HepG2 (cell line): ENCODE measurements at regions not wholly inside any gene's neighbourhood (a gene's known extent, or its start where the extent isn't known, plus 50 kb on each side); places are given as distances from the start of the nearest gene placed in this dataset.

ENCODE experiments used
- ATAC-seq: fragments of 200-7000 bp; cut with Tn5 transposase; 3 replicates; pipeline ENCODE4 v1.9.1; 2020; ENCODE audit warnings: mild to moderate bottlenecking, moderate library complexity
- BruUV-seq: library from RNA; stranded (reverse); fragments of 400-500 nt; replicated peaks from 2 replicates; lab custom pipeline; 2021; lab: Mats Ljungman, UMichigan
- CTCF ChIA-PET: fragments of 300-600 bp; formaldehyde crosslinking; extraction: SDS; loops from one replicate; lab custom pipeline; 2021; ENCODE audit warnings: low total read pairs, inconsistent platforms, low intra/inter-chr PET ratio; lab: Yijun Ruan, JAX
- POLR2A ChIA-PET: fragments of 350-600 bp; sonication (Branson Sonifier 250); formaldehyde crosslinking; loops from one replicate; lab custom pipeline; 2020; ENCODE audit warnings: antibody characterized with exemption, inconsistent platforms; lab: Yijun Ruan, JAX
- DNase-seq: peaks from one replicate; pipeline ENCODE4 v3.0.0-alpha.2; 2015; ENCODE audit warnings: low spot score
- FAIRE-seq: peaks from 3 replicates; lab custom pipeline; 2011; peaks lifted over from hg19 to GRCh38; lab: Jason Lieb, UNC
- H2AFZ ChIP-seq: one replicate; pipeline ENCODE4 v1.6.1; 2011; ENCODE audit warnings: low read length, inconsistent platforms
- H3K27ac ChIP-seq: fragments of 300-600 bp; 3 replicates; pipeline ENCODE4 v1.8.0; 2011; ENCODE audit warnings: mixed run types, mild to moderate bottlenecking, mixed read lengths, low read length, inconsistent platforms; ENCODE audit not compliant: insufficient read depth; ENCODE audit errors: extremely low read length
- H3K27me3 ChIP-seq, 2 experiments: fragments of 200-600 bp in 1 of 2; 2 replicates in 1 of 2; 3 replicates in 1 of 2; pipeline versions ENCODE4 v1.6.0 to v1.8.0; 2011; ENCODE audit warnings: low read length in 2 of 2, mild to moderate bottlenecking in 2 of 2, moderate library complexity in 2 of 2, inconsistent platforms in 1 of 2; ENCODE audit not compliant: insufficient read depth in 2 of 2, control insufficient read depth in 1 of 2
- H3K36me3 ChIP-seq, 2 experiments: fragments of 200-600 bp in 1 of 2; replicated peaks in 1 of 2; 2 replicates in 1 of 2; 3 replicates in 1 of 2; pipeline versions ENCODE4 v1.5.1 to v1.8.0; 2011; ENCODE audit warnings: low read length in 2 of 2, inconsistent platforms in 1 of 2; ENCODE audit not compliant: insufficient read depth in 2 of 2, control insufficient read depth in 1 of 2
- H3K4me1 ChIP-seq: 2 replicates; pipeline ENCODE4 v1.5.1; 2012; ENCODE audit warnings: low read length, inconsistent platforms; ENCODE audit not compliant: insufficient read depth
- H3K4me2 ChIP-seq: 2 replicates; pipeline ENCODE4 v1.6.0; 2011; ENCODE audit warnings: low read depth, low read length, inconsistent platforms
- H3K4me3 ChIP-seq, 3 experiments: fragments of 200-600 bp in 1 of 3; sonication (generic), shearing (Covaris generic) in 1 of 3; replicated peaks in 1 of 3; 2 replicates each; pipeline ENCODE4 v1.5.1; 2011 to 2016; ENCODE audit warnings: low read length in 3 of 3, inconsistent platforms in 2 of 3, low read depth in 2 of 3, mild to moderate bottlenecking in 2 of 3, control low read depth in 1 of 3, mixed read lengths in 1 of 3; ENCODE audit not compliant: insufficient read depth in 1 of 3
- H3K79me2 ChIP-seq: one replicate; pipeline ENCODE4 v1.6.1; 2011; ENCODE audit warnings: low read length, inconsistent platforms; ENCODE audit not compliant: insufficient read depth
- H3K9ac ChIP-seq: 2 replicates; pipeline ENCODE4 v1.6.0; 2011; ENCODE audit warnings: mild to moderate bottlenecking, low read depth, low read length, inconsistent platforms; ENCODE audit not compliant: insufficient read depth
- H3K9me3 ChIP-seq: 2 replicates; pipeline ENCODE4 v1.5.1; 2012; ENCODE audit warnings: mild to moderate bottlenecking, low read length
- H4K20me1 ChIP-seq: 2 replicates; pipeline ENCODE4 v1.6.0; 2011; ENCODE audit warnings: inconsistent platforms, mild to moderate bottlenecking, low read length, moderate library complexity; ENCODE audit not compliant: insufficient read depth
- CBX5 ChIP-seq: sonication (generic); formaldehyde crosslinking; IDR thresholded peaks from 2 replicates; pipeline ENCODE4 v1.4.0; 2020; ENCODE audit warnings: missing genetic modification reagents, borderline replicate concordance
- FOXA1 ChIP-seq, 2 experiments: fragments of 450-650 bp in 1 of 2; sonication (generic) in 1 of 2; formaldehyde crosslinking in 1 of 2; IDR thresholded peaks; 2 replicates each; pipeline versions ENCODE4 v1.4.0 to v1.6.1; 2016 to 2020; ENCODE audit warnings: missing genetic modification reagents in 1 of 2
- FOXM1 ChIP-seq: sonication (generic); formaldehyde crosslinking; IDR thresholded peaks from 2 replicates; pipeline ENCODE4 v1.5.0; 2020; ENCODE audit warnings: missing genetic modification reagents
- GTF2F1 ChIP-seq: fragments of 150-350 bp; IDR thresholded peaks from 2 replicates; pipeline ENCODE4 v1.6.1; 2014; ENCODE audit warnings: low read length
- HNRNPK ChIP-seq: fragments of 200-400 bp; formaldehyde crosslinking; IDR thresholded peaks from 2 replicates; pipeline ENCODE4 v1.6.1; 2018; ENCODE audit warnings: low read length, low read depth, moderate library complexity, mild to moderate bottlenecking; ENCODE audit not compliant: poor library complexity, severe bottlenecking
- HNRNPUL1 ChIP-seq: fragments of 200-400 bp; formaldehyde crosslinking; IDR thresholded peaks from 2 replicates; pipeline ENCODE4 v1.6.1; 2017; ENCODE audit warnings: low read depth, mild to moderate bottlenecking, low read length, moderate library complexity
- KLF12 ChIP-seq: sonication (generic); formaldehyde crosslinking; IDR thresholded peaks from 2 replicates; pipeline ENCODE4 v1.4.0; 2020; ENCODE audit warnings: missing genetic modification reagents, borderline replicate concordance
- NR2F2 ChIP-seq: IDR thresholded peaks from 2 replicates; pipeline ENCODE4 v1.6.1; 2012; ENCODE audit warnings: low read depth, inconsistent platforms, borderline replicate concordance
- SATB2 ChIP-seq: sonication (generic); formaldehyde crosslinking; IDR thresholded peaks from 2 replicates; pipeline ENCODE4 v1.5.0; 2020; ENCODE audit warnings: missing genetic modification reagents
- SIN3B ChIP-seq: fragments of 150-350 bp; IDR thresholded peaks from 2 replicates; pipeline ENCODE4 v1.6.1; 2014; ENCODE audit warnings: low read length
- SIX1 ChIP-seq: sonication (generic); formaldehyde crosslinking; IDR thresholded peaks from 2 replicates; pipeline ENCODE4 v1.4.0; 2020; ENCODE audit warnings: missing genetic modification reagents, borderline replicate concordance
- SP5 ChIP-seq: IDR thresholded peaks from 2 replicates; pipeline ENCODE4 v1.6.1; 2016; ENCODE audit warnings: low read depth, borderline replicate concordance
- THYN1 ChIP-seq: sonication (generic); formaldehyde crosslinking; IDR thresholded peaks from 2 replicates; pipeline ENCODE4 v1.8.1; 2023; ENCODE audit warnings: low read depth, mild to moderate bottlenecking, moderate library complexity, missing genetic modification reagents, borderline replicate concordance
- ZBTB3 ChIP-seq: sonication (generic); formaldehyde crosslinking; IDR thresholded peaks from 2 replicates; pipeline ENCODE4 v1.4.0; 2020; ENCODE audit warnings: low read depth, mild to moderate bottlenecking, moderate library complexity, missing genetic modification reagents, borderline replicate concordance
- ZBTB38 ChIP-seq: sonication (generic); formaldehyde crosslinking; IDR thresholded peaks from 2 replicates; pipeline ENCODE4 v1.5.1; 2020; ENCODE audit warnings: mild to moderate bottlenecking, missing genetic modification reagents
- ZIK1 ChIP-seq: sonication (generic); formaldehyde crosslinking; IDR thresholded peaks from 2 replicates; pipeline ENCODE4 v1.5.0; 2020; ENCODE audit warnings: mild to moderate bottlenecking, low read depth, missing genetic modification reagents, borderline replicate concordance
- ZNF138 ChIP-seq: sonication (generic); formaldehyde crosslinking; IDR thresholded peaks from 2 replicates; pipeline ENCODE4 v1.5.0; 2020; ENCODE audit warnings: mild to moderate bottlenecking, low read depth, missing genetic modification reagents
- ZNF225 ChIP-seq: sonication (generic); formaldehyde crosslinking; IDR thresholded peaks from 2 replicates; pipeline ENCODE4 v1.4.0; 2020; ENCODE audit warnings: mild to moderate bottlenecking, missing genetic modification reagents
- ZNF549 ChIP-seq: sonication (generic); formaldehyde crosslinking; IDR thresholded peaks from 2 replicates; pipeline ENCODE4 v1.5.0; 2020; ENCODE audit warnings: missing genetic modification reagents
- ZNF557 ChIP-seq: sonication (generic); formaldehyde crosslinking; IDR thresholded peaks from 2 replicates; pipeline ENCODE4 v1.4.0; 2020; ENCODE audit warnings: missing genetic modification reagents
- ZNF674 ChIP-seq: sonication (generic); formaldehyde crosslinking; IDR thresholded peaks from 2 replicates; pipeline ENCODE4 v1.5.0; 2020; ENCODE audit warnings: low read depth, mild to moderate bottlenecking, missing genetic modification reagents
- WGBS: methylation state at CpG from one replicate; pipeline ENCODE4 v1.1.6; 2017; ENCODE audit warnings: low lambda C conversion rate; 5-methylcytosine and 5-hydroxymethylcytosine counted together
- in situ Hi-C: cut with HindIII; loops from 2 replicates; pipeline ENCODE4 v1.10.0; 2017; ENCODE audit warnings: low pct_unique_long_range_greater_than_20kb; ENCODE audit not compliant: extremely low pct_ligation_motif_present
- intact Hi-C: fragments of 100-400 bp; cut with micrococcal nuclease; formaldehyde crosslinking; loops from one replicate; pipeline ENCODE4 v1.10.0; 2022; ENCODE audit not compliant: unreplicated experiment
- TF ChIP-seq, protein P1 (sequence below): sonication (generic); formaldehyde crosslinking; IDR thresholded peaks from 2 replicates; pipeline ENCODE4 v1.5.1; 2020; ENCODE audit warnings: mild to moderate bottlenecking, missing genetic modification reagents
- TF ChIP-seq, protein P2 (sequence below): sonication (generic); formaldehyde crosslinking; IDR thresholded peaks from 2 replicates; pipeline ENCODE4 v1.4.0; 2020; ENCODE audit warnings: missing genetic modification reagents

DNA sequence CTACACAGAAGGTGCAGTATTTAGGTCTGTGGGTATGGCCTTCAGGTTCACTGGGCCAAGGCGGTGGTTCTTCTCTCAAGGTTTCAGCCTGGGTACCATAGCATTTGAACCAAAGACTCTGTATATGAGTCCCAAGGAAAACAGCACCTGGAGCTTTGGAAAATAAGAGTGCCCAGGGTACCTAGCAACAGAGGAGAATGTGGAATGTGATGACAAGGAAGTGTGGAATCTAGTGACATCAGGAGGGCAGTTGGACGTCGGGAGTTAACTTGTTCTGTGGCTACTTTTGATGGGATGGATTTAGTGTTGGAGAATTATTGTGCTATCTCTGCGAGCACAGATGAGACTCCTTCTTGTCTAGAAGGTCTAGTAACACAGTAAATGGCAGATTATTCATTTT, 201.2 kb downstream of the NOL4 start (continued):
- TF ChIP-seq ZNF549 (CRISPR knock-in tag) (no peak), ZBTB38 (CRISPR knock-in tag) (no peak), SP5 (CRISPR knock-in tag) (no peak), FOXA1 (IDR thresholded peaks at IDR 0.05) (no peak), FOXA1 (CRISPR knock-in tag; IDR thresholded peaks at IDR 0.05) (no peak), SIN3B (no peak), ZBTB3 (CRISPR knock-in tag) (no peak), ZNF674 (no peak)
- TF ChIP-seq, protein P1, sequence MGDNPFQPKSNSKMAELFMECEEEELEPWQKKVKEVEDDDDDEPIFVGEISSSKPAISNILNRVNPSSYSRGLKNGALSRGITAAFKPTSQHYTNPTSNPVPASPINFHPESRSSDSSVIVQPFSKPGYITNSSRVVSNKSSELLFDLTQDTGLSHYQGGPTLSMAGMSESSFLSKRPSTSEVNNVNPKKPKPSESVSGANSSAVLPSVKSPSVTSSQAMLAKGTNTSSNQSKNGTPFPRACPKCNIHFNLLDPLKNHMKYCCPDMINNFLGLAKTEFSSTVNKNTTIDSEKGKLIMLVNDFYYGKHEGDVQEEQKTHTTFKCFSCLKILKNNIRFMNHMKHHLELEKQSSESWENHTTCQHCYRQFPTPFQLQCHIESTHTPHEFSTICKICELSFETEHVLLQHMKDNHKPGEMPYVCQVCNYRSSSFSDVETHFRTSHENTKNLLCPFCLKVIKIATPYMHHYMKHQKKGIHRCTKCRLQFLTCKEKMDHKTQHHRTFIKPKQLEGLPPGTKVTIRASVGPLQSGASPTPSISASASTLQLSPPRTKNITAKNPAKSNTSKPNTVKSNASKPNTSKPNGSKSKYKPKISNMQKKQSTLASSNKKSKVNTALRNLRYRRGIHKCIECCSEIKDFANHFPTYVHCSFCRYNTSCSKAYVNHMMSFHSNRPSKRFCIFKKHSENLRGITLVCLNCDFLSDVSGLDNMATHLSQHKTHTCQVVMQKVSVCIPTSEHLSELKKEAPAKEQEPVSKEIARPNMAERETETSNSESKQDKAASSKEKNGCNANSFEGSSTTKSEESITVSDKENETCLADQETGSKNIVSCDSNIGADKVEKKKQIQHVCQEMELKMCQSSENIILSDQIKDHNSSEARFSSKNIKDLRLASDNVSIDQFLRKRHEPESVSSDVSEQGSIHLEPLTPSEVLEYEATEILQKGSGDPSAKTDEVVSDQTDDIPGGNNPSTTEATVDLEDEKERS (CRISPR knock-in tag): no peak
- TF ChIP-seq, all 625 proteins: peak for 0

DNA sequence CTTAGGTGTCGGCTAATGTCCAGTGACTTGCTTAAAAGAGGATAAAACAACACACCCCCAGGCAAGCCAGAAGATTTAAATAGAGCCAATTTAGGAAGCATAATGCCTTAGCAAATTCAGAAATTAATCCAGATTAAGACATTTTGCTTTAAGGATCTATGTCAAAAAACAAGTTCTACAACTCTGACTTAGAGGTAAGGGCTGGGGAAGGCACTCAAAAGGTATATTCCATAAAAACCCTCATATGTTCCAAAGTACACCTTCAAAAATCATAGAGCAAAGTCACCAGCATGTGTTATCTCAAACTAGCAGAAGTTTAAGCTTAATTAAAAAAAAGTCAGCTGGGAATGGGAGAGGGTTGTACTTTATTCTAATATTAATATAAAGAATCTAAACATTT, 206.4 kb downstream of the NOL4 start:
- DNase-seq (no peak), FAIRE-seq (no peak), ATAC-seq (no peak)
- Histone ChIP-seq H3K4me3 (no peak overlapping the region), H3K27ac (no peak overlapping the region), H3K9me3 (no peaks in the 10 kb centered on the region), H3K4me2 (no peak overlapping the region), H3K27me3 (no peaks in the 10 kb centered on the region), H3K4me1 (no peaks in the 10 kb centered on the region), H3K9ac (no peak overlapping the region), H3K36me3 (no peaks in the 10 kb centered on the region), H3K79me2 (no peaks in the 10 kb centered on the region), H4K20me1 (no peaks in the 10 kb centered on the region), H2AFZ (no peak overlapping the region)
- intact Hi-C loops: no loop called here
- no TSS peak for BruUV-seq
- TF ChIP-seq THYN1 (CRISPR knock-in tag): no peak
- TF ChIP-seq ZIK1 (CRISPR knock-in tag): no peak
- no peak for TF ChIP-seq GTF2F1
- TF ChIP-seq KLF12 (CRISPR knock-in tag): no peak
- TF ChIP-seq ZNF557 (CRISPR knock-in tag): no peak
- no peak for TF ChIP-seq ZNF225 (CRISPR knock-in tag)
- no peak for TF ChIP-seq NR2F2
- TF ChIP-seq, protein P2, sequence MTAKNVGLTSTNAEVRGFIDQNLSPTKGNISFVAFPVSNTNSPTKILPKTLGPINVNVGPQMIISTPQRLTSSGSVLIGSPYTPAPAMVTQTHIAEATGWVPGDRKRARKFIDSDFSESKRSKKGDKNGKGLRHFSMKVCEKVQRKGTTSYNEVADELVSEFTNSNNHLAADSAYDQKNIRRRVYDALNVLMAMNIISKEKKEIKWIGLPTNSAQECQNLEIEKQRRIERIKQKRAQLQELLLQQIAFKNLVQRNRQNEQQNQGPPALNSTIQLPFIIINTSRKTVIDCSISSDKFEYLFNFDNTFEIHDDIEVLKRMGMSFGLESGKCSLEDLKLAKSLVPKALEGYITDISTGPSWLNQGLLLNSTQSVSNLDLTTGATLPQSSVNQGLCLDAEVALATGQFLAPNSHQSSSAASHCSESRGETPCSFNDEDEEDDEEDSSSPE (CRISPR knock-in tag): no peak
- no peak for TF ChIP-seq SIX1 (CRISPR knock-in tag)
- no peak for TF ChIP-seq CBX5 (CRISPR knock-in tag)
- no peak for TF ChIP-seq HNRNPK
- TF ChIP-seq HNRNPUL1: no peak
- TF ChIP-seq FOXM1 (CRISPR knock-in tag): no peak
- no peak for TF ChIP-seq SATB2 (CRISPR knock-in tag)
- no peak for TF ChIP-seq ZNF138 (CRISPR knock-in tag)
- WGBS: 90% methylated on average over 1 of the region's 1 CpG
- ChIA-PET CTCF (no interaction called here), POLR2A (no interaction called here)
- in situ Hi-C loops: no loop called here
